ENCODE measurements at regions not wholly inside any gene's neighbourhood (a gene's known extent, or its start where the extent isn't known, plus 50 kb on each side); places are given as distances from the start of the nearest gene placed in this dataset.

DNA sequence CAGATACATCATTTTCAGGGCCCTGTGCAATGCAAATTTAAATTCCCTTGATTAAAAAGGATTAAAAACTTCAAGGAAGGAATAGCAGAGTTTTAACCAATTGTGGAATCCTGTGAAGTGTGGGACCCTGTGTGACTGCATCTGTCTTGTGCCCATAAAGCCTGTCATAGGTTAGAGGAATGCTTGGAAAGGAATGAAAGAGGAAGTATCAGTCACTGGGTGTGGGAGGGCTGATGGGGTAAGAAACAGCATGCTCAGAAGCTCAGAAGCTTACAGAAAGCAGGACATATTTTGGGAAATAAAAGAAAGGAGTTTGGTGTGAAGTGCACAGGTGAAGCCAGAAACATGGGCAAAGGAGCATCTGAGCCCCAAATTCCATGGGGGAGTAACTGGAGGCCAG is 150.8 kb upstream of the ETV3 start:
- TF ChIP-seq, protein P1, sequence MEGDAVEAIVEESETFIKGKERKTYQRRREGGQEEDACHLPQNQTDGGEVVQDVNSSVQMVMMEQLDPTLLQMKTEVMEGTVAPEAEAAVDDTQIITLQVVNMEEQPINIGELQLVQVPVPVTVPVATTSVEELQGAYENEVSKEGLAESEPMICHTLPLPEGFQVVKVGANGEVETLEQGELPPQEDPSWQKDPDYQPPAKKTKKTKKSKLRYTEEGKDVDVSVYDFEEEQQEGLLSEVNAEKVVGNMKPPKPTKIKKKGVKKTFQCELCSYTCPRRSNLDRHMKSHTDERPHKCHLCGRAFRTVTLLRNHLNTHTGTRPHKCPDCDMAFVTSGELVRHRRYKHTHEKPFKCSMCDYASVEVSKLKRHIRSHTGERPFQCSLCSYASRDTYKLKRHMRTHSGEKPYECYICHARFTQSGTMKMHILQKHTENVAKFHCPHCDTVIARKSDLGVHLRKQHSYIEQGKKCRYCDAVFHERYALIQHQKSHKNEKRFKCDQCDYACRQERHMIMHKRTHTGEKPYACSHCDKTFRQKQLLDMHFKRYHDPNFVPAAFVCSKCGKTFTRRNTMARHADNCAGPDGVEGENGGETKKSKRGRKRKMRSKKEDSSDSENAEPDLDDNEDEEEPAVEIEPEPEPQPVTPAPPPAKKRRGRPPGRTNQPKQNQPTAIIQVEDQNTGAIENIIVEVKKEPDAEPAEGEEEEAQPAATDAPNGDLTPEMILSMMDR (IDR thresholded peaks at IDR 0.05), result no peak
- TF ChIP-seq ZFX (IDR thresholded peaks at IDR 0.05; ENCODE audit: borderline replicate concordance), result no peak

Measured in 22Rv1 (cell line).